ENCODE measurements at regions not wholly inside any gene's neighbourhood (a gene's known extent, or its start where the extent isn't known, plus 50 kb on each side); places are given as distances from the start of the nearest gene placed in this dataset.

DNA sequence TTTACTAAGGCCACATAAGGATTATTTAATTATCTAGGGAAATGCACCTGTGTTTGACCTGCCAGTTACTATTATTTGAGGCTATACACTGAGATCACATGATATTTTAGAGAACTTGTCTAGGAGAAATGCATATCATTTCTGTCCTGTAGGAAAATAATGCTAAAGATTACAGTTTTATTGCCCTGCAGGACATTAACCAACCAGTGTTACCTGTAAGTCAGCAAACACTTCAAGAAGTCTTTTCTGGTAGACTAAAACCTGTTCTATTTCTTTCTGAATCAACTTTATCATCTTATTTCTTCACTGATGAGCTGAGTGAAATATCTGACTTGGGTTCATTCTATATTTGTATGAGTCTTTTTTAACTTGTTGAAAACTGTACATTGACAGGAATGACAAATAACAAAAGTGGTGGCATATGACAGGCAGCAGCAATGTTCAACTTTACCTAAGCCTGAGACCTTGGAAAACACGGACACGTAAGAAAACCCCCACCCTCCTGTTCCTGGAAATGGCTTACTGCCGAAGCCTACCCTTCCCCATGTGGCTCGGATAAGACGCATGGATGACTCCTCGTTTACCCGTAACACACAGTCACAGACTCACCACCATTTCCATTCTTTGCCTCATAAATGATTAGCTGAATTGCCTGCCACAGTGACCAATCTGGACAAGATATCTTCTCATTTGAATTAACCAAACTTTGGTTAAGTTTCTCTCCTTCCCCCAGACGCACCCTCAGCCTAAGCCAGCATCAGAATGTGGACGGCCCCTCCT is 118.0 kb upstream of the CD93 start:
- DNase-seq, result no peak

DNA sequence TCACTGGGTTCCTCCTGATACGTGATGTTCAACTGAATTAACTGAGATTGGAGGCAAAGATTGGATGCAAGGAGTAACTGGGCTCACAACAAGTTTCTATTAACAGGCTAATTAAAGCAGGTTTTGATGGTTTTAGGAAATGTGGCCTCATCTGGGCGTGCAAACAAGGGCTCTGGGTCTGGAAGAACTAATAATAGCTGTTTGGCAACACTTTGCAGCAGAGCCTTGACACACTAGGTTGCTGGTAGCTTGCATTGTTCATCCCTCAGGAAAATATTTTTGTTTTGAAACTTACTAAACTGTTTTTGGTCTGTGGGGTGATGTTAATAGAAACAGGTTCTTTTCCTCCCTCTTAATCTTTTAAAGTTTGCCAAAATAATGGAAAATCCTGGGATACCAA is 117.2 kb upstream of the CD93 start:
- no peak for DNase-seq

DNA sequence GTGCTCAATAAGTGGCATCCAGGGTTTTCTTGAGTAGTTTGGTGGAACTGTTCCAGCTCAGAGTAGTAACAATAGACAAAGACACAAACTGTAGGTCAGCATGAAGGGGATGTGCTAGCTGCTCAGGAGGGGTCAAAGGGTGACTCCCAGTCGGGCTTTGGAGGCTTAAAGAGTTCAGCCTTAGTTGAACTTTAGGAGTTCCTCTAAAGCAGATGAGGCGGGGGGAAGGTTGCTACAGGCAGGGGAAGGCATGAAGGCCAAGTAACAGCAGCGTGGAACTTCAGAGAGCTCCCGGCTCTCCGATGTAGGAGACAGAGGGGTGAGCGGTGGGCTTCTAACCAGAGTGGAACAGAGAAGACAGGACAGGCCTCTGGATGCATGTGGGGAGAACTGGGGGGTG is 115.5 kb upstream of the CD93 start:
- no peak for DNase-seq

DNA sequence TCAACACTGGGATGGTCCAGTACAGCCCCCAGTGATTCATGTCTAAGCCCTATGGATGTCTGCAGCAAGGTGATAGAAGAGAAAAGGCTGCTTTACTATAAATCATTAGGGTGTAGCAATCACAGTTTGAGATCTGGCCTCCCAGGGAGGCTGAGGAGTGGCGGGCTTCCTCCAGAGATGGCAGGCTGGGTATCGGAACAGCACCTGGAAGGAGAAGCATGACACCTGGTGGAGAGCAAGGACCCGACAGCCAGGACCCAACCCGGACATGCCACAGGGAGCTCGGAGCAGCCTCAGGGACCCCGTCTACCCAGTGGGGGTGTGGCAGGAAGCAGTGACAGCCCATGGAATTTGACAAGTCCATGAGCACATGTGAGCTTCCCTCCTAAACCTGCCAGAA is 114.8 kb upstream of the CD93 start:
- no peak for DNase-seq

DNA sequence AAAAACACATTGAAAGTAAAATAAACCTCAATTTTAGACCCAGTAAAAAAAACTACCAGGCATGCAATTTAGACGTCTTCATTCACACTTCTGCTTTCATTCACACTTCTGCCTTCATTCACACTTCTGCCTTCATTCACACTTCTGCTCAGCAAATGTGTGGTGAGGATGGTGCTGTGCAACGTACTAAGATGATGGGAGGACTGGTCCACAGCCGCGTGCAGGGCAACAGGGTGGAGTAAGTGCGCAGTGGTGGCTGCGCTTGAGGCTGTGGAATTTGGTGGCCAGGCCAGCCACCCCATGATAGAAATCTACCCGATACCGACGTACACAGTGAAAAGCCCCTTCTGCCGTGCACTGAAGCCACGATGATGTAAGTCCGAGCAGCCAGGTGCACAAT is 114.3 kb upstream of the CD93 start:
- no peak for DNase-seq

DNA sequence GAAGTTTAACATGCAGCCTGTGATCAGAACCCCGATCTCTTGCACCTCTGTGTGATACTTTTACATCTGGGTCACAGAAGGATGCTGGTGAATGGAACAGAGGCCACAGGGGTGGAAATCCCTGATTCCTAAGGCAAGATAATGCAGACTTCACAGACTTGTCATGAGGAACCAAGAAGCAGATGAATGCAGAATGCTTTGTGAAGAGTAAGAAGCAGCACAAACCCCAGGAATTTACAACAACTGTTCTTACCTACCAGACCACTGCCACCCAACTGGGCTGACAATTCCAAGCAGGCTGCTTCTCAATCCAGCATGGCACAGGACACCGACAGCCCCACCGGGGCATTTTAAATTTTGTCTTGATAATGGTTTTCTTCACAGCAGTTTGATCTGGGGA is 113.2 kb upstream of the CD93 start:
- no peak for DNase-seq

DNA sequence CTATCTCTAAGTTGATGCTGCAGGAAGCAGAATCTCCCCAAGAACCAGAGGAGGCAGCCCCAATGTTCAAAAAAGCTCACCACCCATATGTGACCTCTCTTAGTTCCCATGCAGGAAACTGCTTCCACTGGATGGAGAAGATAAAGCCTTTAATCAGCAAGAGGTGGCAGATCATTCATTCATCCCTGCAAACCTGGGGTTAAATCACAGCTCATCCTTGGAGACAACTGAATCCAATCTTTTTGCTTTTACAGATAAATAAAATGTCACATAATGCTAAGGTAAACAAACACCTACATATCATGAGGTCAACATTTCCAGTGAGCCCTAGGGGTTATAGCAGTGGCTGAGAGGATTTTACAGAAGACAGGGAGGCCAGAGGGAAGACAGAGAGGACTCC is 112.7 kb upstream of the CD93 start:
- DNase-seq, result no peak

DNA sequence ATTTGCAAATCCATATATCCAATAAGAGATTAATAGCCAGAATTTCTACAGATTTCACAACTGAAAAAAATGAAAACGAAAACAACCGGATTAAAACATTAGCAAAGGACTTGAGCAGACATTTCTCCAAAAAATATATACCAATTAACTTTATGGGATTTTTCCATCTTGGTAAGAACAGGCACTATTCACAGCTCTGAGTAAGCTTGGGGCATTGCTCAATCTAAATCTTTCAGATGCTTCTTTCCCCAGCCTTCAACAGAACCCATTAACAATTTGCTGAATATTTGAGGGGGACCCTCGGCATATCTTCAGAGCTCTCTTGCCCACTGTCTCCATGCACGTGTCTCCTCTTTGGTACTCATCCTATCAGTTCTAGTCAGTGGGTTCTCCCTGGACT is 111.7 kb upstream of the CD93 start:
- DNase-seq, result no peak

DNA sequence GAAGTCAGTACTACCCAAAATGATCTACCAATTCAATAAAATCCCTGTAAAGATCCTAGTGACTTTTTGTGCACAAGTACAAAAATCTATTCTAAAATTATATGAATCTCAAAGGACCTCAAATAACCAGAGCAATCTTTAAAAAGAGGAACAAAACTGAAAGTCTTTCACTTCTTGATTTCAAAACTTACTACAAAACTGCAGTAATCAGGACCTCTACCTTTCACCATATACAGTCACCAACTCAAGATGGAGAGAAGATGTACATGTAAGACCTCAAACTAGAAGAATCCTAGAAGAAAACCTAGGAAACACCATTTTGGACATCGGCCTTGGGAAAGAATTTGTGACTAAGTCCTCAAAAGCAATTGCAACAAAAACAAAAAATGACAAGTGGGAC is 109.5 kb upstream of the CD93 start:
- no peak for DNase-seq

DNA sequence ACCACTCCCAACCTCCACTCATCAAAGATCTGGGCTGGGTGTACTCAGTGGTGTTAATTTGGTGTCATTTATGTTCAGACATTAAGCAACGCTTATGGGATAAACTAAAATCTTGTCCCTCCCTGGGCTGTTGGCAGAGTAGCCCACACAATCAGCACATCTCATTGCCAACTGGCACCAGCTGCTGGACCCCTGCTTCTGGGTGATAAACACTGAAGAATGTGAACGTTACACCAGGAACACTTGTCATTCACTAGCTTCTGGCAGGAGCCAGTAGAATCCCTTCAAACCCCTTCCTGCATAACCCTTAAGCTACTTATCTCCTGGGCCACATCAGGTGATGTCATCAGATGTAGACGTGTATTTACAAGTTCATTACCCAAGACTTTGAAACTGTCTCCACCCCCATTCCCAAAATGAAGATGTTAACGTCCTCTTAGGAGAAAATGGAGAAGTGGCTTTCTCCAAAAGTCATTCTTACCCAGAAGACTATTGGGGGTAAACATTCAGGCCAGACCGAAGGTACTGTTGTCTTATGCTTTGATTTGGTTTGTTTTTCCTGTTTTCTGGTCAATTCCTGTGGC is 107.8 kb upstream of the CD93 start:
- no peak for DNase-seq

DNA sequence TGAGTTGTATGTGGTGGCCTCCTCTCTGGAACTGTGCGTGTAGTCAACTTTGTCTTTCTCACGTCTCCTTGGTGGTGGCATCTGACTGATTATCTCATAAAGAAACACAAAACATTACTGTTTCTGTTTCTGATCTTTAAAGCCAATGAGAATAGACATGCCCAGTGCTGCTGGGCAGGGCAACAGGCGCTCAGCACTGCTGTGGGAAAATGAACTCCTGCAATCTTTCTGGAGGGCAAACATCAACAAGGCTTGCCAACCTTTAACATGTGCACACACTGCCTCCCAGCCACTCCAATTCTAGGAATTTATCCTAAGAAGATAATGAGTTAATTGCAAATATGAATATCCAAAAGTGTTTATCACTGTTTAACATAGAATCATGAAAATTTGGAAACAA is 106.3 kb upstream of the CD93 start:
- no peak for DNase-seq

DNA sequence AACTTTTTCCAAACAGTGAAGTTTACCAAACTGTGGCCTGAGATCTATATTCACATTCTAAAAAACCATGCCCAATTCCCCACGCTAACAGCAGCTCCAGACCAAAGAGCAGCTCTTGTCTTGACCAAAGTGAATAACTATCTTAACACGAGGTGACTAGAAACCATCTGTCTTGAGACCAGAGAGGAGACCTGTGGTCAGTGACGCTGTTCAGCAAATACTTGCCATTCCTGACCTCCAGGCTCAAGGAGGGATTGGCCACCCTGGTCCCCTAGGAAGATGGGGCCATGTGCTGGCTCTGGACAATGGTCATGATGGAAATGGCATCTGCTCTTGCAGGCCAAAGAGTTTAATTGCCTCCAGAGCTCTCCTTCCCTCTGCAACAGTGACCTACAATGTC is 104.4 kb upstream of the CD93 start:
- no peak for DNase-seq

DNA sequence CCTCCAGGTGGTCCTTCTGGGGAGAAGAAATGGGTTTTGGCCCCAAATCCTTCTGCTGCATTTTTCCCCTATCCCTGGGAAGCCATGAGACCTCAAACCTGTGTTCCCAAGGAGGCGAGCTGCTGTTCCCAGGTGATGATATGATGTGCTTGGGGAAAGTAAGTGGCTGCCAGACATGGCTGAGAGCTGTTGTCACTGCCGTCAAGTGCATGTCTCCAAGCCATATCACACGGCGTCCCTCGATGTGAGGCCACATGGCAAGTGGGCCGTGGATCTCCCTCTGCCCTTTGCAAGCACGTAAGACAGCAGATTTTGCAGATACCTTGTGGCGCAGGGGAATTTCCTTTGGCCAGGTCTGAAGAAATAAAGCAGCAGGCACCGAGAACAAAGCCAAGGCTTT is 103.7 kb upstream of the CD93 start:
- no peak for DNase-seq

DNA sequence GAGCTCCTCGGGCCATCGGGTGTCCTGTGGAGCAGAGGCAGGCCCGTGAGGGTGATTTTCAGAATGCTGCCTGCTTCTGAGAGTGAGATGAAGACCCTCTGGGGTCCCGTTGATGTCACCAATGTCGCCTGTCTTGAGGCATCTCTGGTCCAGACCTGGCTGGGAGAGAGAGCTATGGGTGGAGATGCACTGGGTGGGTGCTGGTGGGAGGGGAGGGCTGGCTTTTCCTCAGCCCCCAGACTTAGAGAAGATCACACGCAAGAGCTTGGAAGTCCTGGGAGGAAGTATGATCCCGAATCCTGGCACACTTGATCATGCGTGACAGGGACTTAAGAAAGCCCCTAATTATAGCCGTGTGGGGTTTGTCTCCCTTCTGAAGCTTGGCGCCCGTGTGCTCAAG is 103.2 kb upstream of the CD93 start:
- no peak for DNase-seq

DNA sequence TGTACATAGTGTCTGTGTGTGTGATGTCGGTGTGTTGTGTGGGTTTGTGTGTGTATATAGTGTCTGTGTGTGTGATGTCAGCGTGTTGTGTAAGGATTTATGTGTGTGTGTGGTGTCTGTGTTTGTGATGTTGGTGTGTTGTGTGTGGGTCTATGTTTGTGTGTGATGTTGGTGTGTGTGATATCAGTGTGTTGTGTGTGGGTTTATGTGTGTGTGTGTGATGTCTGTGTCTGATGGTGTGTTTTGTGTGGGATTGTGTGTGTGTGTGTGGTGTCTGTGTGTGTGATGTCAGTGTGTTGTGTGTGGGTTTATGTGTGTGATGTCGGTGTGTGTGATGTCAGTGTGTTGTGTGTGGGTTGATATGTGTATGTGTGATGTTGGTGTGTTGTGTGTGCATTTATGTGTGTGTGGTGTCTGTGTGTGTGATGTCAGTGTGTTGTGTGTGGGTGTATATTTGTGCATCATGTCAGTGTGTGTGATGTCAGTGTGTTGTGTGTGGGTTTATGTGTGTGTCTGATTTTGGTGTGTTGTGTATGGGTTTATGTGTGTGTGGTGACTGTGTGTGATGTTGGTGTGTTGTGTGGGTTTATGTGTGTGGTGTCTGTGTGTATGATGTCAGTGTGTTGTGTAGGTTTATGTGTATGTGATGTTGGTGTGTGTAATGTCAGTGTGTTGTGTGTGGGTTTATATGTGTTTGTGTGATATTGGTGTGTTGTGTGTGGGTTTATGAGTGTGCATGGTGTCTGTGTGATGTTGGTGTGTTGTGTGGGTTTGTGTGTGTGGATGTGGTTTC is 102.4 kb upstream of the CD93 start:
- no peak for DNase-seq

DNA sequence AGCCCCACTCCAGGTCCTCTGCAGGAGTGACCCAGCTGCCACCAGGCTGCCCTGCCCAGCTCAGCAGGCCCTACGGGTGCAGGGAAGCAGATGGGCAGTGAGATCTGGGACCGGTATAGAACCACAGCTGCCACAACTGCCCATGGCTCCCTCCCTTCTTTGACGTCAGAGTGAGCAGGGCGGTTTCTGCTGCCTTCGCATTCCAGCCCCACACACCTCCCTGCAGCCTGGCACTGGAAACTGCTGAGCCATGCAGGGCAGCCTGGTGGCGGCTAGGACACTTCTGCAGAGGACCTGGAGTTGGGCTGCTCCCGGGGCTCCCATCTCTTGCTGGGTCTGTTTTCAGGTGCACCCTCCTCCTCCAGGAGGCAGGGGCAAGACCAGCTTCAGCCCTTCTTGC is 101.6 kb upstream of the CD93 start:
- DNase-seq, result no peak

DNA sequence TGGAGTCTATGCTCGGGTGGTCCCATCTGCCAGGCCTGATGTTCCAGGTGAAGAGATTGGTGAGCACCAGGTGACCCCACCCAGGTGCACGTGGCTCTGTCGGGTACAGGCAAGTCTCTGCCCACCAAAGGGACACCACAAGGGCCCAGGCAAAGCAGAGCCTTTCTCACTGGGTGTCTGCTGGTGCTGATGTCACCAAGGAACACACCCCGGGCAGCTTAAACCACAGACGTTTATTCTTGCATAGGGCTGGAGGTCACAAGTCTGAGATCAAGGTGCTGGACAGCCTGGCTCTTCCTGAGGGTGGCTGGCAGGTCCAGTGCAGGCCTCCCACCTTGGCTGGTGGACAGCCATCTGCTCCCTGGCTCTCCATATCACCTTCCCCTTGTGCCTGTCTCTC is 100.7 kb upstream of the CD93 start:
- DNase-seq, result no peak

DNA sequence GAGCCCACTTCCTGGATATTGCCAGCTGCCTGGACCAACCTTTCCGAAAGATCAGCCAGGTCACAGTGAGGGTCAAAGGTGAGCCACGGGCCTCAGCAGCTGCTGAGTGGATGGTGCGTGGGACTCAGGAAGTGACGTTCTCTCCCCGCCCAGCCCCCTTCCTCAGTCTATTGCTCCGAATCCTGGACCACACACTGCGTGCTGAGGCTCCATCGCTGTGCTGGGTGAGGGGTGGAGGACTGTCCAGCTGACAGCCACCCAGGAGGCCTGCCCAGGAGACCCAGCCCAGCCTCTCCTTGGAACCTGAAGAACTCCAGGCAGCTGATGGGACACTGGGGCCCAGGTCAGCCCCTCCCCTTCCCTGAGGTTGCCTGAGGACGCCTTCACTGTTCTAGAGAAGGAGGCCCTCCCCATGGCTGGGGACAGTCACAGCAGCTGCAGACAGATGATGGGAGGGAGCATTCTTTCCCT is 94.4 kb upstream of the CD93 start:
- DNase-seq, result no peak

DNA sequence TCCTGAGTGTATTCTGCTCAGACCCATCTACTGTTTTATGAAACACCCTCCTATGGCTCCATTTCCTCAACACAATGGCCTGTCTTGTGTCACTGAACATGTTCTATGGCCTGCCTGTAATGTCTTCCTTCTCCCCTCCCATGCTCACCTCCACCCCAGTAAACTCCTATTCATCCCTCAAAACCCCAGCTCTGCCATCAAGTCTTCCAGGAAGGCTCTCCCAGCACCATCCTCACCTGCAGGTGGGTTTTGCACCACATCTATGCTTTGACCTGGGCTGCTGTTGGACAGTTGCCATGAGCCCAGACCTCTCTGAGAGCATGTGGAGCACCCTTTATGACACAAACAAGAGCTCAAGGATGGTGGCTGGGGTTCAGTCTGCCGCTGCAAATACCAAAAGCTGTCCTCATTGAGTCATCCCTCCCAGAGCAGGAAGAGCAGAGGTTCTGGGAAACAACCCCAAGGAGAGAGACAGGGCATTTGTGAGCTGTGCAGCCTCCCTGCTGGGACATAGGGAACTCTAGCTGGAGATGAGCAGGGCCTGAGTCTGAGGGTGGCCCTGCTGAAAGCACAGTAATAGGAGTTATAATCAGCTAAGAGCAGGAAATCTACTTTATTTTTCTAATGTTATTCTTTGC is 93.8 kb upstream of the CD93 start:
- no peak for DNase-seq

DNA sequence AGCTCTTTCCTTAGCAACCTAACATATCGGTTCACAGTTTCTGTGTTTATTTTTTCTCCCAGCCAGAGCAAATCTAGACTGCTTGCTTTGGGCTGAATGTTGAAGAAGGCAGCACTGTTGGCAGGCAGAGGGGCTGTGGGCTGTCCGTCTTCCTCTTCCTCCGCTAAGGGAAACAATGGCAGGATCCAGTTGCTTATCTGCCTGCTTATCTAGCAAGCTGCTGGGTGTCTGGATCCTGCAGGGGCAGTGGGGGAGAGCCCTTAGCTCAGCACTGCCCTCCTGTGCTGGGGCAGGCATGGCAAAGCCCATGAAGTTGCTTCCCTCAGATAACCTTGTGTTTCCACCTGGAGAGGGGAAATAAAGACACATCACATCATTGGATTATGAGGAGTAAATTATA is 92.7 kb upstream of the CD93 start:
- no peak for DNase-seq

DNA sequence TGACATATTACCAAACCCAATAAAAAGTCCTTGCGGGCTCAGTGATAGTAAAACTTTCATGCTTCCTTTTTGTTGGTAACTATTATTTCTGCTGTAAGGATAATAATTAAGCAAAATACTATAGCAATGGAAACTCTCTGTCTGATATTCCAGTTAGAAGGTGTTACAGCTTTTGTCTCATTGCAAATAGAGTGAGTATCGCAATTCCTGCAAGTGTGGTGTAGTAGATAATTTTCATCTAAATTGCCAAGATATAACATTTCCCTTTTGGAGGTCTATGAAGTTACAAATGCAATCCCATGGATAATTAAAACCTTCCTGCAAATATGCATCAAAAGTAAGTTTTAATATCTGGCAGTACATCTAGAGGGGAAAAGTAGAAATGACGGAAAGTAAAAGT is 88.7 kb upstream of the CD93 start:
- DNase-seq, result no peak

DNA sequence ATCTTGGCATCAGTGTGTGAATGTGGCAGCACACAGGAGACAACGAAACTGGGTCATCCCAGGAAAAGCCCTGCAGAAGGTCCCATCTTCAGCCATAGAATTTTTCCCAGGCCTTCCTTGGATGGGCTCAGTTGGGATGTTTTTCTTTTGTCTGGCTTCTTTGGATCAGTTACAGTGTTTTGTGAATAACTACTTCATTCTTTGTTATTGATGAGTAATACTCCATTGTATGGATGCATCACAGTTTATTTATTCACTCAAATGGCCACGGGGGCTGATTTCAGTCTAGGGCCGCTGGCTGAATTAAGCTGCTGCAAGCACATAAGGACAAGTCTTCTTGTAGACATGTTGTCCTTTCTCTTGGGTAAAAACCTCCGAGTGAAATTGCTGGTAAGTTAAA is 81.3 kb upstream of the CD93 start:
- DNase-seq, result no peak

DNA sequence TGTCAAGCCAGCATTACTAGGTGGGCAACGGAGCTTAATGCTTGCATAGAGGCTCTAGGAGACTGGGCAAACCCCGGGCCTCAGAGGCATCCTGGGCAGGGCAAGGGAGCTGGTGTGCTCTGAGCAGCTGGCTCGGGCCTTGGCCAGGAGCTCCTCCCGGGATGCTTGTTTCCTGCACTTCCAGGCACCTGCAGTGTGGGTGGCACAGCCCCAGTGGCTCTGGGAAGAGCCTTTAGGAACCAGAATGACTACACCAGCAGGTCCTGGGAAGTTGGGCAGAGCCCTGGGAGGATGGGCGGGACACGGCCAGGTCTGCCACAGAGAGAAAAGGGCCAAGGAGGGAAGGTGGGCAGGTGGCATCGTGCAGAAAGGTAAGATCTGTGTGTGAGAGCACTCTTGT is 80.4 kb upstream of the CD93 start:
- DNase-seq, result no peak

DNA sequence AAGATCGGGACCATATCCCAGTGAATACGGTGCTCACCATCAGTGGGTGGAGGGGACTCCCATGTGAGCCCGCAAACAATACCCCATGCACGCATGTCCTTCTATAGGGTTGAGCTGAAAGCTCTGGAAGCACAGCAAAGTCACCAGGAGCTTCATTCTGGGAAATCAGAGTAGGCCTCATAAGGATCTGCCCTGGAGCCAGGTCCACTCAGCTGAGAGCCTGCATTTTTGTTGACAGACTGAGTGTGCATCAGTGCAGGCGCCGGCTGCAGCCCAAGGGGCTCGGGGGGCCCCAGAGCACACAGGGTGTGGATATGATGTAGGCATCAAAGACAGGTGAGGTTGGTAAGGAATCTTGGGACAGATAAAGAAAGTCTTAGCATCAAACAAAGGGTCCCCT is 79.8 kb upstream of the CD93 start:
- no peak for DNase-seq

Data from midbrain (tissue), 1 donor.